ENCODE measurements at regions not wholly inside any gene's neighbourhood (a gene's known extent, or its start where the extent isn't known, plus 50 kb on each side); places are given as distances from the start of the nearest gene placed in this dataset.

GRCh38 chr12:97924122-97924521 lies 461.5 kb downstream of the RMST start:
- no peak for TF ChIP-seq CTCF (IDR thresholded peaks at IDR 0.05; ENCODE audit: insufficient read depth, low read length, poor library complexity, severe bottlenecking)
- Histone ChIP-seq H3K4me3 (replicated peaks; ENCODE audit: low read depth, low read length) (no peak overlapping the region), H3K36me3 (ENCODE audit: control insufficient read depth, insufficient read depth, low read length) (no peaks in the 10 kb centered on the region), H3K27me3 (replicated peaks; ENCODE audit: control insufficient read depth, insufficient read depth, low read length) (no peaks in the 10 kb centered on the region)
- no peak for DNase-seq (ENCODE audit: extremely low read depth, insufficient read length)

DNA sequence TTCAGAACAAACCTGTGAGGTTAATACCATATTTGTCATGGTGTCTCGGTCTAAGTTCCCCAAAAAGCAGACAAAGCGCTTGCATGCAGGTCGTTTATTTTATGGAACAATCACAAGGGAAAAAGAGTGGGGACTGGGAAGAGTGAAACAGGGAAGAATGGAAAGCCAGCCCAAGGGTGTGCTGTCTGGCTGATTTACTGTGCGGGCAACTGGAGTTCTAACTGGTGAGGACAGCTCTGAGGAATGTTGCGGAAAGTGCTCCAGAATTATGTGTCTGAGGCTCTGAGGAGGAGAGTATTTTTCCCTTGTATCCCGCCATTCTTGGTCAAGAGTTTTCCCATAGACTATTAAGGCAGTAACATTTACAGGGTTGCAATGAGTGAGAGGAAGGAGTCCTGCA lies 465.4 kb downstream of the RMST start:
- no peaks in the 10 kb centered on the region for H3K27me3 ChIP-seq (replicated peaks; ENCODE audit: control insufficient read depth, insufficient read depth, low read length)
- TF ChIP-seq CTCF (IDR thresholded peaks at IDR 0.05; ENCODE audit: insufficient read depth, low read length, poor library complexity, severe bottlenecking), result no peak
- no peak overlapping the region for H3K4me3 ChIP-seq (replicated peaks; ENCODE audit: low read depth, low read length)
- H3K36me3 ChIP-seq (ENCODE audit: control insufficient read depth, insufficient read depth, low read length), result no peaks in the 10 kb centered on the region
- DNase-seq (ENCODE audit: extremely low read depth, insufficient read length), result no peak

DNA sequence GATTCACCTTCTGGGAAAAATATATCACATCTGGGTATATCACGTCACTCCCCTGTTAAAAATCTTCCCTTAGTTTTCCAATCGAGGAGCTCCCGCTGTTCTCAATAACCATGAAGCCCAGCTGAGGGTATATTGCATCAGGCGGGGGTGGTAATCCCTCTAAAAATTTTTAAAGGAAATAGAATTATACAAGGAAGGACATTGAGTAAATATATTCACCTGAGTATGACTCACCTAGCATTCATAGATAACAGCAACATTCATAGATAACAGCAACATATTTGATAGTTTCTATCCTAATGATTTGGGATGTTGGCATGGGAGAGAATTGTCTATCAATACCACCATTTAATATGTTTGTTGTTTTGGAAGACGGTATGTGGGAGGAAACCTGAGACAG lies 473.6 kb downstream of the RMST start:
- Histone ChIP-seq H3K4me3 (replicated peaks; ENCODE audit: low read depth, low read length) (no peak overlapping the region), H3K27me3 (replicated peaks; ENCODE audit: control insufficient read depth, insufficient read depth, low read length) (no peaks in the 10 kb centered on the region), H3K36me3 (ENCODE audit: control insufficient read depth, insufficient read depth, low read length) (no peaks in the 10 kb centered on the region)
- no peak for DNase-seq (ENCODE audit: extremely low read depth, insufficient read length)
- no peak for TF ChIP-seq CTCF (IDR thresholded peaks at IDR 0.05; ENCODE audit: insufficient read depth, low read length, poor library complexity, severe bottlenecking)

- DNase-seq (ENCODE audit: extremely low read depth, insufficient read length), result no peak
- H3K4me3 ChIP-seq (replicated peaks; ENCODE audit: low read depth, low read length), result no peak overlapping the region
- no peaks in the 10 kb centered on the region for H3K27me3 ChIP-seq (replicated peaks; ENCODE audit: control insufficient read depth, insufficient read depth, low read length)
- no peaks in the 10 kb centered on the region for H3K36me3 ChIP-seq (ENCODE audit: control insufficient read depth, insufficient read depth, low read length)
- TF ChIP-seq CTCF (IDR thresholded peaks at IDR 0.05; ENCODE audit: insufficient read depth, low read length, poor library complexity, severe bottlenecking), result no peak
These were observed 475.4 kb downstream of the RMST start for GRCh38 chr12:97938031-97938430.

DNA sequence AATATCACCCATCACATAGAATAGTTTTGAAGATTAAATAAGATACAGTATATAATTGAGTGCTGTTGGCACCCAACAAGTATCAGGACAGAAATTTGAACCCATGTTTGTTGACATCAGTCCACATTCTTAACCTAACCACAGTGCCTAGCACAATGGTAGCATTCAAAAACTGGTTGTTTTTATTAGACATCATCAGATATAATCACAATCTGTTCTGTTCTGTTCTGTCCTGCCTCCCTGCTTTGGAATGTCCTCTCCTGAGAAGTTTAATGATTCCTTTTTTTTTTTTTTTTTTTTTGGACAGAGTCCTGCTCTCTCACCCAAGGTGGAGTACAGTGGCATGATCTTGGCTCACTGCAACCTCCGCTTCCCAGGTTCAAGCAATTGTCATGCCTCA lies 476.6 kb downstream of the RMST start:
- H3K36me3 ChIP-seq (ENCODE audit: control insufficient read depth, insufficient read depth, low read length), result no peaks in the 10 kb centered on the region
- no peak for DNase-seq (ENCODE audit: extremely low read depth, insufficient read length)
- no peak overlapping the region for H3K4me3 ChIP-seq (replicated peaks; ENCODE audit: low read depth, low read length)
- TF ChIP-seq CTCF (IDR thresholded peaks at IDR 0.05; ENCODE audit: insufficient read depth, low read length, poor library complexity, severe bottlenecking), result no peak
- no peaks in the 10 kb centered on the region for H3K27me3 ChIP-seq (replicated peaks; ENCODE audit: control insufficient read depth, insufficient read depth, low read length)

- TF ChIP-seq CTCF (IDR thresholded peaks at IDR 0.05; ENCODE audit: insufficient read depth, low read length, poor library complexity, severe bottlenecking), result no peak
- Histone ChIP-seq H3K4me3 (replicated peaks; ENCODE audit: low read depth, low read length) (no peak overlapping the region), H3K36me3 (ENCODE audit: control insufficient read depth, insufficient read depth, low read length) (no peaks in the 10 kb centered on the region), H3K27me3 (replicated peaks; ENCODE audit: control insufficient read depth, insufficient read depth, low read length) (no peaks in the 10 kb centered on the region)
- DNase-seq (ENCODE audit: extremely low read depth, insufficient read length), result no peak
These were observed 477.5 kb downstream of the RMST start for GRCh38 chr12:97940105-97940504.
